ENCODE measurements at regions not wholly inside any gene's neighbourhood (a gene's known extent, or its start where the extent isn't known, plus 50 kb on each side); places are given as distances from the start of the nearest gene placed in this dataset.
"Not testable (repeated sequence)": the region's sequence is repeated elsewhere in the genome, so short reads cannot be mapped to it uniquely, and the experiment has no call there.

- no peak for DNase-seq (ENCODE audit: low spot score)
These were observed 135.7 kb upstream of the HS3ST2 start for GRCh38 chr16:22678311-22678710.

- DNase-seq (ENCODE audit: low spot score): no peak
These were observed 132.2 kb upstream of the HS3ST2 start for GRCh38 chr16:22681554-22682291.

- DNase-seq (ENCODE audit: low spot score): no peak
These were observed 130.7 kb upstream of the HS3ST2 start for GRCh38 chr16:22683258-22683657.

GRCh38 chr16:22683730-22684573, 130.0 kb upstream of the HS3ST2 start:
- no peak for DNase-seq (ENCODE audit: low spot score)

GRCh38 chr16:22684574-22685458, 129.1 kb upstream of the HS3ST2 start:
- DNase-seq (ENCODE audit: low spot score): no peak

- no peak for DNase-seq (ENCODE audit: low spot score)
These were observed 128.5 kb upstream of the HS3ST2 start for GRCh38 chr16:22685459-22685830.

GRCh38 chr16:22687031-22687530, 126.9 kb upstream of the HS3ST2 start:
- no peak for DNase-seq (ENCODE audit: low spot score)

- DNase-seq (ENCODE audit: low spot score): no peak
These were observed 125.5 kb upstream of the HS3ST2 start for GRCh38 chr16:22688463-22688862.

- no peak for DNase-seq (ENCODE audit: low spot score)
These were observed 125.0 kb upstream of the HS3ST2 start for GRCh38 chr16:22688930-22689329.

GRCh38 chr16:22691335-22691734, 122.6 kb upstream of the HS3ST2 start:
- no peak for DNase-seq (ENCODE audit: low spot score)

- DNase-seq (ENCODE audit: low spot score): no peak
These were observed 121.9 kb upstream of the HS3ST2 start for GRCh38 chr16:22692034-22692433.

- DNase-seq (ENCODE audit: low spot score): no peak
These were observed 120.9 kb upstream of the HS3ST2 start for GRCh38 chr16:22692916-22693637.

GRCh38 chr16:22693638-22694340, 120.2 kb upstream of the HS3ST2 start:
- DNase-seq (ENCODE audit: low spot score): no peak

- DNase-seq (ENCODE audit: low spot score): no peak
These were observed 119.0 kb upstream of the HS3ST2 start for GRCh38 chr16:22694887-22695382.

- not testable (repeated sequence) for DNase-seq (ENCODE audit: low spot score)
These were observed 118.2 kb upstream of the HS3ST2 start for GRCh38 chr16:22695773-22696172.

GRCh38 chr16:22699356-22699755, 114.6 kb upstream of the HS3ST2 start:
- DNase-seq (ENCODE audit: low spot score): no peak

GRCh38 chr16:22705799-22706198, 108.2 kb upstream of the HS3ST2 start:
- DNase-seq (ENCODE audit: low spot score): no peak

- no peak for DNase-seq (ENCODE audit: low spot score)
These were observed 103.6 kb upstream of the HS3ST2 start for GRCh38 chr16:22710326-22710725.

- DNase-seq (ENCODE audit: low spot score): no peak
These were observed 102.1 kb upstream of the HS3ST2 start for GRCh38 chr16:22711847-22712246.

GRCh38 chr16:22712471-22712870, 101.5 kb upstream of the HS3ST2 start:
- no peak for DNase-seq (ENCODE audit: low spot score)

GRCh38 chr16:22718598-22718997, 95.4 kb upstream of the HS3ST2 start:
- not testable (repeated sequence) for DNase-seq (ENCODE audit: low spot score)
